PFSK-1 (cell line): ENCODE measurements at regions not wholly inside any gene's neighbourhood (a gene's known extent, or its start where the extent isn't known, plus 50 kb on each side); places are given as distances from the start of the nearest gene placed in this dataset.

Experiments used
- FOXP2 ChIP-seq: optimal IDR thresholded peaks from 2 replicates; pipeline ENCODE3; 2011; ENCODE audit warnings: borderline replicate concordance, control low read depth, inconsistent platforms; ENCODE audit not compliant: insufficient read depth; ENCODE audit errors: extremely low read length, extremely low read depth
- POLR2AphosphoS5 ChIP-seq: IDR thresholded peaks from 2 replicates; pipeline ENCODE4 v1.6.1; 2012; ENCODE audit warnings: low read depth, mild to moderate bottlenecking, control low read depth, low read length, moderate library complexity
- SIN3A ChIP-seq: IDR thresholded peaks from 2 replicates; pipeline ENCODE4 v1.6.1; 2012; ENCODE audit warnings: mild to moderate bottlenecking, low read length, moderate library complexity, borderline replicate concordance; ENCODE audit not compliant: insufficient read depth
- TAF1 ChIP-seq: IDR thresholded peaks from 2 replicates; pipeline ENCODE4 v1.6.1; 2012; ENCODE audit warnings: low read length, control low read depth, borderline replicate concordance; ENCODE audit not compliant: insufficient read depth
- TF ChIP-seq, protein P1 (sequence below), 2 experiments: IDR thresholded peaks; 2 replicates each; pipeline versions ENCODE4 v1.6.1 to v1.8.0; 2011 to 2012; ENCODE audit warnings: low read depth in 2 of 2, low read length in 2 of 2, control low read depth in 1 of 2, inconsistent platforms in 1 of 2, mild to moderate bottlenecking in 1 of 2, moderate library complexity in 1 of 2; ENCODE audit not compliant: insufficient read depth in 1 of 2

DNA sequence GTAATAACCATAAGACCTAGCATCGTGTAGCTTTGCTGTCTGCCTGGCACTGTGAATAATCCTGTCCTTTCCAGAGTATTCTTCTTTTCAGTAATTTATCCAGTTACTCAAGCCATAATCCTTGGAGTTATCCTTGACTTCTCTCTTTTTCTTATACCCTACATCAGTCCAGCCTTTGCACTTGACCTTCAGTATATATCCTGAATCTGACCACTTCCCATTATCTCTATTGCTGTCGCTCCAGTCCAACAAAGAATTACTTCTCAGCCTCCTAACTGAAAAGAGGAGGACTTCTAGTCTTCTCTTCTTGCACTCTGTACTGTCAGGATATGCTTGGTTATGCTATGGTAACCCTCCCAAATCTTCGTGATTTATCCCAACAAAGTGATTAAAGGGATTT lies 393.8 kb downstream of the SHQ1 start:
- no peak for TF ChIP-seq TAF1

DNA sequence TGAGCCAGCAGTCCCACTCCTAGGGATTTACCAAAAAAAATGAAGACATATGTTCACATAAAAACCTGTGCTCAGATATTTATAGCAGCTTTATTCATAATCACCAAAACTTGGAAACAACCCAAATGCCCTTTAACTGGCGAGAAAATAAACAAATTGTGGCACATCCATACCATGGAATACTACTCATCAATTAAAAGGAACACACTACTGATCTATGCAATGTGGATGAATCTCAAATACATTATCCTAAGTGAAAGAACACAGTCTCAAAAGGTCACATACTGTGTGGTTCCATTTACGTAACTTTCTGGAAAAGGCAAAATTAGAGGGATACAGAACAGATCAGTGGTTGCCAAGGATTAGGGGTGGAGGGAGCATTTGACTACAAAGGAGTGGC lies 394.5 kb downstream of the SHQ1 start:
- TF ChIP-seq TAF1 (no peak), POLR2AphosphoS5 (no peak), SIN3A (no peak), FOXP2 (no peak)
- TF ChIP-seq, protein P1, sequence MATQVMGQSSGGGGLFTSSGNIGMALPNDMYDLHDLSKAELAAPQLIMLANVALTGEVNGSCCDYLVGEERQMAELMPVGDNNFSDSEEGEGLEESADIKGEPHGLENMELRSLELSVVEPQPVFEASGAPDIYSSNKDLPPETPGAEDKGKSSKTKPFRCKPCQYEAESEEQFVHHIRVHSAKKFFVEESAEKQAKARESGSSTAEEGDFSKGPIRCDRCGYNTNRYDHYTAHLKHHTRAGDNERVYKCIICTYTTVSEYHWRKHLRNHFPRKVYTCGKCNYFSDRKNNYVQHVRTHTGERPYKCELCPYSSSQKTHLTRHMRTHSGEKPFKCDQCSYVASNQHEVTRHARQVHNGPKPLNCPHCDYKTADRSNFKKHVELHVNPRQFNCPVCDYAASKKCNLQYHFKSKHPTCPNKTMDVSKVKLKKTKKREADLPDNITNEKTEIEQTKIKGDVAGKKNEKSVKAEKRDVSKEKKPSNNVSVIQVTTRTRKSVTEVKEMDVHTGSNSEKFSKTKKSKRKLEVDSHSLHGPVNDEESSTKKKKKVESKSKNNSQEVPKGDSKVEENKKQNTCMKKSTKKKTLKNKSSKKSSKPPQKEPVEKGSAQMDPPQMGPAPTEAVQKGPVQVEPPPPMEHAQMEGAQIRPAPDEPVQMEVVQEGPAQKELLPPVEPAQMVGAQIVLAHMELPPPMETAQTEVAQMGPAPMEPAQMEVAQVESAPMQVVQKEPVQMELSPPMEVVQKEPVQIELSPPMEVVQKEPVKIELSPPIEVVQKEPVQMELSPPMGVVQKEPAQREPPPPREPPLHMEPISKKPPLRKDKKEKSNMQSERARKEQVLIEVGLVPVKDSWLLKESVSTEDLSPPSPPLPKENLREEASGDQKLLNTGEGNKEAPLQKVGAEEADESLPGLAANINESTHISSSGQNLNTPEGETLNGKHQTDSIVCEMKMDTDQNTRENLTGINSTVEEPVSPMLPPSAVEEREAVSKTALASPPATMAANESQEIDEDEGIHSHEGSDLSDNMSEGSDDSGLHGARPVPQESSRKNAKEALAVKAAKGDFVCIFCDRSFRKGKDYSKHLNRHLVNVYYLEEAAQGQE (IDR thresholded peaks at IDR 0.05; ENCODE audit: insufficient read depth in 1 of 2, low read depth in 2 of 2, low read length in 2 of 2), result no peak

DNA sequence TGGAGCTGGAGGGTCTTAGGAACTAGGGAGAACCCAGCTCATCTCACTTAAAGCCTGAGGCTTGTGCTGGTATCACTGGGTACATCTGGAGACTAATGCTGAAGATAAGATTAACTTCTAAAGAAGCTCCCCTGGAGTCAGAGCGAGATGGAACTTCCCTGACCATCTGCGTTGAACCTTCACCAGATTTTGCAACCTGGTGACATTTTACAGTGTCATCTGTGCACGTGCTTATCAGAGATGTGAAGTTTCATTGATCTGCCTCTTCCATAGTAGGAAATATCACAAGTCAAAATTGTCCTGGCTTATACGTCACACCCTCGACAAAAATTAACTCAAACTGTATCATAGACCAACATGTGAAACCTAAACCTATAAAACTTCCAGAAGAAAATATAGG lies 395.5 kb downstream of the SHQ1 start:
- TF ChIP-seq, protein P1 (IDR thresholded peaks at IDR 0.05; ENCODE audit: insufficient read depth in 1 of 2, low read depth in 2 of 2, low read length in 2 of 2), result no peak
- TF ChIP-seq SIN3A (no peak), POLR2AphosphoS5 (no peak), TAF1 (no peak), FOXP2 (no peak)

DNA sequence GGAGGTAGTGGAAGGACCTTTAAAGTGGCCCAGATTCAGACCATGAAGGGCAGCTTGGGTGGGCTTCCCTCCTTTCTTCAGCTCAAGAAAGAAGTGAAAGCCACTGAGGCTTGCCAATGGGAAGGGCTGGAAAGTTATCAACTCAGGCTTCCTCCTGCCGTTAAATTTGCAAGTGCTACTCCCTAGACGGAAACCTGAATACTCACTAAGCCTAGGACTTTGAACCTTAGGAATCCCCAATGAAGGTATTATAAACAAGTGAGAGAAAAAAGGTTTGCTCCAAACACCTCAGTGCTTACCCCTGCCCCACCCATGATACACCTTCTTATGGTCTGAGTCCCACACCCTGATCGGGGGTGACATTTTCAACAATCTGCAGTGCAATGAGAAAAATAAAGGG lies 396.4 kb downstream of the SHQ1 start:
- no peak for TF ChIP-seq FOXP2
- no peak for TF ChIP-seq TAF1
- TF ChIP-seq, protein P1 (IDR thresholded peaks at IDR 0.05; ENCODE audit: insufficient read depth in 1 of 2, low read depth in 2 of 2, low read length in 2 of 2), result no peak

DNA sequence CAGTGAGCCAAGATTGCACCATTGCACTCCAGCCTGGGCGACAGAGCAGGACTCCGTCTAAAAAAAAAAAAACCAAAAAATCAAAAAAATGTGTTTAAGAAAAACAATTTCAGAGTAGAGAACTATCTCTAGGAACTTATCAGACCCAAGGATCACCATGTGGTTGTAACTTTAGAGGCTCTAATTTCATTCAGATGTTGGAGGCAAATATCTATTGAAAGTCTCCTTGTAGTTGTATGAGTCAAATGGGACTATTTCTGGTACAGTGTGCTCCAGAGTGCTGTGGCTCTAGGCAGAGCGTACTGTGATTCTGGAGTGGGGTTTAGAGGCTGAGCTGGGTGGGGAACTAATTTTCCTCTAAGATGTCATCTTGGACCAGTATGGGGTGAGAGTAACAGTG lies 398.7 kb downstream of the SHQ1 start:
- TF ChIP-seq SIN3A (no peak), POLR2AphosphoS5 (no peak), TAF1 (no peak), FOXP2 (no peak)
- TF ChIP-seq, protein P1 (IDR thresholded peaks at IDR 0.05; ENCODE audit: insufficient read depth in 1 of 2, low read depth in 2 of 2, low read length in 2 of 2), result no peak
